Natural killer cell (primary cell): ENCODE measurements at regions not wholly inside any gene's neighbourhood (a gene's known extent, or its start where the extent isn't known, plus 50 kb on each side); places are given as distances from the start of the nearest gene placed in this dataset.
"Not testable (repeated sequence)": the region's sequence is repeated elsewhere in the genome, so short reads cannot be mapped to it uniquely, and the experiment has no call there.

Experiments
- ATAC-seq, 3 donors: fragments of 150-1000 bp in 2 of 3; fragments of 200-7000 bp in 1 of 3; cut with Tn5 transposase; 1 replicate in 1 of 3; 2 replicates in 2 of 3; pipeline ENCODE4 v1.10.0; 2021; ENCODE audit warnings: mild to moderate bottlenecking in 2 of 3, moderate library complexity in 2 of 3
- DNase-seq, 2 donors: peaks; one replicate each; pipeline versions ENCODE4 v3.0.0 to v3.0.0-alpha.2; 2013 to 2021; ENCODE audit warnings: mixed read lengths in 1 of 2
- H3K27ac ChIP-seq: one replicate; pipeline ENCODE4 v1.5.1; 2013; ENCODE audit warnings: mild to moderate bottlenecking, low read length
- H3K27me3 ChIP-seq: one replicate; pipeline ENCODE4 v1.6.1; 2013; ENCODE audit warnings: low read length; ENCODE audit not compliant: control insufficient read depth, insufficient read depth
- H3K36me3 ChIP-seq: one replicate; pipeline ENCODE4 v1.6.1; 2013; ENCODE audit warnings: low read length; ENCODE audit not compliant: control insufficient read depth, insufficient read depth
- H3K4me1 ChIP-seq: one replicate; pipeline ENCODE4 v1.6.1; 2013; ENCODE audit warnings: low read length; ENCODE audit not compliant: control insufficient read depth, insufficient read depth
- H3K4me3 ChIP-seq: one replicate; pipeline ENCODE4 v1.5.1; 2013; ENCODE audit warnings: low read length
- H3K9me3 ChIP-seq: one replicate; pipeline ENCODE4 v1.6.1; 2013; ENCODE audit warnings: low read length; ENCODE audit not compliant: control insufficient read depth, insufficient read depth
- H3K27ac Mint-ChIP-seq, 2 donors: one replicate each; pipeline ENCODE4 v1.8.0; 2022; ENCODE audit warnings: mild to moderate bottlenecking in 2 of 2, mixed read lengths in 2 of 2, moderate library complexity in 1 of 2
- H3K27me3 Mint-ChIP-seq, 2 donors: one replicate each; pipeline ENCODE4 v1.8.0; 2022; ENCODE audit warnings: low read depth in 2 of 2, mixed read lengths in 2 of 2
- H3K36me3 Mint-ChIP-seq: one replicate; pipeline ENCODE4 v1.8.0; 2022; ENCODE audit warnings: mixed read lengths
- H3K4me1 Mint-ChIP-seq, 2 donors: one replicate each; pipeline ENCODE4 v1.8.0; 2022; ENCODE audit warnings: mixed read lengths in 2 of 2
- H3K4me3 Mint-ChIP-seq: one replicate; pipeline ENCODE4 v1.8.0; 2022; ENCODE audit warnings: mild to moderate bottlenecking, moderate library complexity, mixed read lengths
- H3K9me3 Mint-ChIP-seq, 2 donors: one replicate each; pipeline ENCODE4 v1.8.0; 2022; ENCODE audit warnings: mixed read lengths in 2 of 2
- CTCF ChIP-seq: fragments of 200-600 bp; IDR thresholded peaks from one replicate; pipeline ENCODE4 v1.8.0; 2022; ENCODE audit warnings: antibody characterized with exemption
- WGBS: methylation state at CpG from one replicate; pipeline ENCODE4 v1.1.7; 2013; ENCODE audit warnings: missing lambda C conversion rate; ENCODE audit not compliant: insufficient coverage; 5-methylcytosine and 5-hydroxymethylcytosine counted together
- intact Hi-C: fragments of 100-400 bp; cut with micrococcal nuclease; formaldehyde crosslinking; loops from one replicate; pipeline ENCODE4 v1.14.2; 2022

GRCh38 chr3:152683521-152683999, 151.4 kb upstream of the P2RY1 start:
- WGBS, result 94% methylated on average over 9 of the region's 9 CpGs
- no peak overlapping the region for H3K27ac Mint-ChIP-seq
- H3K36me3 ChIP-seq, result no peaks in the 10 kb centered on the region
- no peaks in the 10 kb centered on the region for H3K4me1 ChIP-seq
- H3K27ac ChIP-seq, result no peak overlapping the region
- no peaks in the 10 kb centered on the region for H3K27me3 ChIP-seq
- no peaks in the 10 kb centered on the region for H3K9me3 Mint-ChIP-seq
- no peak overlapping the region for H3K4me3 Mint-ChIP-seq
- intact Hi-C loops, result no loop called here
- H3K27me3 Mint-ChIP-seq, result no peaks in the 10 kb centered on the region
- no peaks in the 10 kb centered on the region for H3K36me3 Mint-ChIP-seq
- DNase-seq (no peak), ATAC-seq (no peak)
- TF ChIP-seq CTCF, result no peak
- no peak overlapping the region for H3K4me3 ChIP-seq
- H3K9me3 ChIP-seq, result no peaks in the 10 kb centered on the region
- no peaks in the 10 kb centered on the region for H3K4me1 Mint-ChIP-seq

- WGBS, result 94% methylated on average over 1 of the region's 1 CpG
- no peaks in the 10 kb centered on the region for H3K27me3 Mint-ChIP-seq
- H3K9me3 ChIP-seq, result no peaks in the 10 kb centered on the region
- ATAC-seq (no peak), DNase-seq (no peak)
- H3K9me3 Mint-ChIP-seq, result no peaks in the 10 kb centered on the region
- H3K27ac ChIP-seq, result no peak overlapping the region
- H3K4me1 Mint-ChIP-seq, result no peaks in the 10 kb centered on the region
- intact Hi-C loops, result no loop called here
- no peak overlapping the region for H3K4me3 Mint-ChIP-seq
- H3K4me1 ChIP-seq, result no peaks in the 10 kb centered on the region
- H3K27ac Mint-ChIP-seq, result no peak overlapping the region
- H3K36me3 Mint-ChIP-seq, result no peaks in the 10 kb centered on the region
- no peaks in the 10 kb centered on the region for H3K36me3 ChIP-seq
- no peak for TF ChIP-seq CTCF
- H3K27me3 ChIP-seq, result no peaks in the 10 kb centered on the region
- H3K4me3 ChIP-seq, result no peak overlapping the region
Measured at GRCh38 chr3:152684279-152684678, 150.7 kb upstream of the P2RY1 start.

GRCh38 chr3:152688313-152688712, 146.6 kb upstream of the P2RY1 start:
- Histone ChIP-seq H3K27me3 (no peaks in the 10 kb centered on the region), H3K4me1 (no peaks in the 10 kb centered on the region), H3K27ac (no peak overlapping the region), H3K4me3 (no peak overlapping the region), H3K36me3 (no peaks in the 10 kb centered on the region), H3K9me3 (no peaks in the 10 kb centered on the region)
- H3K4me1 Mint-ChIP-seq, result no peaks in the 10 kb centered on the region
- WGBS, result 77% methylated on average over 5 of the region's 5 CpGs
- H3K9me3 Mint-ChIP-seq, result peaks cover 6 to 13% of the 10 kb centered on the region in 2 donors
- no peak overlapping the region for H3K27ac Mint-ChIP-seq
- no peak for TF ChIP-seq CTCF
- H3K4me3 Mint-ChIP-seq, result no peak overlapping the region
- ATAC-seq (no peak), DNase-seq (no peak)
- H3K36me3 Mint-ChIP-seq, result no peaks in the 10 kb centered on the region
- intact Hi-C loops, result no loop called here
- no peaks in the 10 kb centered on the region for H3K27me3 Mint-ChIP-seq

- H3K36me3 Mint-ChIP-seq, result not testable (repeated sequence)
Measured at GRCh38 chr3:152692326-152692725, 142.6 kb upstream of the P2RY1 start.

GRCh38 chr3:152693521-152694250, 141.2 kb upstream of the P2RY1 start:
- H3K4me1 ChIP-seq, H3K4me1 Mint-ChIP-seq, intact Hi-C loops, H3K36me3 ChIP-seq, H3K27me3 ChIP-seq, ATAC-seq, H3K9me3 ChIP-seq, H3K4me3 Mint-ChIP-seq, H3K27ac ChIP-seq, H3K27me3 Mint-ChIP-seq, H3K4me3 ChIP-seq, H3K27ac Mint-ChIP-seq, DNase-seq, H3K36me3 Mint-ChIP-seq: not testable (repeated sequence)
- peaks cover 6 to 13% of the 10 kb centered on the region in 2 donors for H3K9me3 Mint-ChIP-seq
- no CpG with 5 or more reads among the region's 1 CpG for WGBS

More at GRCh38 chr3:152692326-152692725, 142.6 kb upstream of the P2RY1 start:
- H3K4me3 Mint-ChIP-seq, ATAC-seq, H3K27ac ChIP-seq, H3K27ac Mint-ChIP-seq, H3K9me3 ChIP-seq, H3K4me1 Mint-ChIP-seq, DNase-seq, H3K36me3 ChIP-seq, H3K27me3 ChIP-seq, H3K27me3 Mint-ChIP-seq, intact Hi-C loops, H3K4me3 ChIP-seq, H3K4me1 ChIP-seq: not testable (repeated sequence)
- 31% methylated on average over 2 of the region's 2 CpGs for WGBS
- H3K9me3 Mint-ChIP-seq, result peaks cover 6 to 13% of the 10 kb centered on the region in 2 donors
